Bronchial epithelial cell (primary cell): ENCODE measurements at regions not wholly inside any gene's neighbourhood (a gene's known extent, or its start where the extent isn't known, plus 50 kb on each side); places are given as distances from the start of the nearest gene placed in this dataset.

Experiments used
- DNase-seq: peaks from one replicate; pipeline ENCODE4 v3.0.0-alpha.2; 2010; ENCODE audit warnings: low read depth
- FAIRE-seq: peaks from 2 replicates; lab custom pipeline; 2011; peaks lifted over from hg19 to GRCh38; lab: Jason Lieb, UNC
- H3K27me3 ChIP-seq: 2 replicates; pipeline ENCODE4 v1.5.1; 2011; ENCODE audit warnings: low read length; ENCODE audit not compliant: control insufficient read depth, insufficient read depth
- H3K36me3 ChIP-seq: 2 replicates; pipeline ENCODE4 v1.5.1; 2011; ENCODE audit warnings: low read length; ENCODE audit not compliant: control insufficient read depth, insufficient read depth
- H3K4me3 ChIP-seq: 2 replicates; pipeline ENCODE4 v1.5.1; 2011; ENCODE audit warnings: mild to moderate bottlenecking, low read depth, low read length, control low read depth
- CTCF ChIP-seq: IDR thresholded peaks from 2 replicates; pipeline ENCODE4 v1.5.1; 2011; ENCODE audit warnings: mild to moderate bottlenecking, moderate library complexity, low read length, control low read depth, inconsistent platforms; ENCODE audit not compliant: insufficient read depth, severe bottlenecking

GRCh38 chr7:126040114-126041045 is 1110.8 kb upstream of the POT1 start:
- H3K27me3 ChIP-seq, result no peaks in the 10 kb centered on the region
- TF ChIP-seq CTCF, result no peak
- no peak for DNase-seq

GRCh38 chr7:126026421-126027088 is 1096.9 kb upstream of the POT1 start:
- FAIRE-seq (no peak), DNase-seq (no peak)
- Histone ChIP-seq H3K27me3 (no peaks in the 10 kb centered on the region), H3K36me3 (no peaks in the 10 kb centered on the region), H3K4me3 (no peak overlapping the region)
- no peak for TF ChIP-seq CTCF

More at GRCh38 chr7:126040114-126041045, 1110.8 kb upstream of the POT1 start:
- H3K36me3 ChIP-seq, result no peaks in the 10 kb centered on the region
- FAIRE-seq, result no peak
- no peak overlapping the region for H3K4me3 ChIP-seq

GRCh38 chr7:126022452-126022851 is 1092.8 kb upstream of the POT1 start:
- DNase-seq, result no peak

GRCh38 chr7:126016722-126017121 is 1087.1 kb upstream of the POT1 start:
- TF ChIP-seq CTCF, result no peak
- no peak overlapping the region for H3K4me3 ChIP-seq
- H3K36me3 ChIP-seq, result no peaks in the 10 kb centered on the region
- no peaks in the 10 kb centered on the region for H3K27me3 ChIP-seq
- DNase-seq, result no peak
- no peak for FAIRE-seq

More at GRCh38 chr7:126022452-126022851, 1092.8 kb upstream of the POT1 start:
- FAIRE-seq, result no peak
- Histone ChIP-seq H3K27me3 (no peaks in the 10 kb centered on the region), H3K4me3 (no peak overlapping the region), H3K36me3 (no peaks in the 10 kb centered on the region)
- no peak for TF ChIP-seq CTCF

GRCh38 chr7:126005064-126005463 is 1075.4 kb upstream of the POT1 start:
- H3K36me3 ChIP-seq, result no peaks in the 10 kb centered on the region
- no peak for TF ChIP-seq CTCF
- H3K4me3 ChIP-seq, result no peak overlapping the region
- DNase-seq, result no peak
- no peaks in the 10 kb centered on the region for H3K27me3 ChIP-seq
- FAIRE-seq, result no peak
